ENCODE measurements at regions not wholly inside any gene's neighbourhood (a gene's known extent, or its start where the extent isn't known, plus 50 kb on each side); places are given as distances from the start of the nearest gene placed in this dataset.
"Not testable (repeated sequence)": the region's sequence is repeated elsewhere in the genome, so short reads cannot be mapped to it uniquely, and the experiment has no call there.

- not testable (repeated sequence) for TF ChIP-seq CTCF, POLR2AphosphoS5 (IDR thresholded peaks at IDR 0.05)
These were observed 1365.9 kb upstream of the DEFB115 start for GRCh38 chr20:29891555-29891954.

All from prostate gland (tissue), 2 donors.